ENCODE measurements at regions not wholly inside any gene's neighbourhood (a gene's known extent, or its start where the extent isn't known, plus 50 kb on each side); places are given as distances from the start of the nearest gene placed in this dataset.

DNA sequence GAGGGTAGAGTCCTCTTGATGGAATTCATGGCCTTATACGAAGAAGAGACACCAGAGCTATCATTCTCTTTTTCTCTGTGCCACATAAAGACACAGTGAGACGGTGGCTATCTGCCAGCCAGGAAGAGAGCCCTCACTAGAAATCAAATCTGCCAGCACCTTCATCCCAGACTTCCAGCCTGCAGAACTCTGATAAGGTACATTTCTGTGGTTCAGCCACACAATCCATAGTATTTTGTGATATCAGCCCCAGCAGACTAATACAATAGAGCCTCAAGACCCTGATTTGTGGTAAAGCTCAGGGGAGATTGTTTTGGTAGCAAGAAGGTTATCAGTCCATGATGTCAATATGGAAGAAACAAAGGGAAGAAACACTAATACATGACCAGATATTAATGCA is 1213.2 kb downstream of the NLGN4X start:
- DNase-seq (ENCODE audit: low spot score) = no peak
- Histone ChIP-seq H3K9ac (ENCODE audit: low read depth in 1 of 2, low read length in 2 of 2) (no peak overlapping the region), H3K9me3 (ENCODE audit: control insufficient read depth in 4 of 4, low read length in 3 of 4) (no peaks in the 10 kb centered on the region), H3K27ac (ENCODE audit: low read depth in 1 of 2, low read length in 2 of 2) (no peak overlapping the region), H3K36me3 (ENCODE audit: control insufficient read depth in 4 of 4, insufficient read depth in 3 of 4, low read depth in 1 of 4, low read length in 3 of 4) (no peaks in the 10 kb centered on the region), H3K27me3 (ENCODE audit: control insufficient read depth in 4 of 4, insufficient read depth in 4 of 4, low read length in 3 of 4) (no peaks in the 10 kb centered on the region), H3K4me3 (ENCODE audit: low read depth in 1 of 3, low read length in 3 of 3) (no peak overlapping the region), H3K4me1 (ENCODE audit: control insufficient read depth in 4 of 4, insufficient read depth in 4 of 4, low read length in 3 of 4) (no peaks in the 10 kb centered on the region)
- TF ChIP-seq CTCF (IDR thresholded peaks at IDR 0.05; ENCODE audit: low read depth, low read length, missing input control) (no peak), YY1 (IDR thresholded peaks at IDR 0.05) (no peak), FOXA1 (IDR thresholded peaks at IDR 0.05) (no peak), NR2F2 (IDR thresholded peaks at IDR 0.05) (no peak), MAX (IDR thresholded peaks at IDR 0.05) (no peak), TAF1 (conservative IDR thresholded peaks at IDR 0.05) (no peak), RXRA (IDR thresholded peaks at IDR 0.05) (no peak), FOXA2 (IDR thresholded peaks at IDR 0.05) (no peak), HNF4G (IDR thresholded peaks at IDR 0.05) (no peak), HNF4A (conservative IDR thresholded peaks at IDR 0.05) (no peak), RAD21 (IDR thresholded peaks at IDR 0.05) (no peak), GABPA (IDR thresholded peaks at IDR 0.05 in 1 of 2, conservative IDR thresholded peaks at IDR 0.05 in 1 of 2) (no peak), JUND (IDR thresholded peaks at IDR 0.05) (no peak), SP1 (IDR thresholded peaks at IDR 0.05) (no peak), EGR1 (IDR thresholded peaks at IDR 0.05; ENCODE audit: low read depth in 2 of 2) (no peak)
- TF ChIP-seq, protein P1, sequence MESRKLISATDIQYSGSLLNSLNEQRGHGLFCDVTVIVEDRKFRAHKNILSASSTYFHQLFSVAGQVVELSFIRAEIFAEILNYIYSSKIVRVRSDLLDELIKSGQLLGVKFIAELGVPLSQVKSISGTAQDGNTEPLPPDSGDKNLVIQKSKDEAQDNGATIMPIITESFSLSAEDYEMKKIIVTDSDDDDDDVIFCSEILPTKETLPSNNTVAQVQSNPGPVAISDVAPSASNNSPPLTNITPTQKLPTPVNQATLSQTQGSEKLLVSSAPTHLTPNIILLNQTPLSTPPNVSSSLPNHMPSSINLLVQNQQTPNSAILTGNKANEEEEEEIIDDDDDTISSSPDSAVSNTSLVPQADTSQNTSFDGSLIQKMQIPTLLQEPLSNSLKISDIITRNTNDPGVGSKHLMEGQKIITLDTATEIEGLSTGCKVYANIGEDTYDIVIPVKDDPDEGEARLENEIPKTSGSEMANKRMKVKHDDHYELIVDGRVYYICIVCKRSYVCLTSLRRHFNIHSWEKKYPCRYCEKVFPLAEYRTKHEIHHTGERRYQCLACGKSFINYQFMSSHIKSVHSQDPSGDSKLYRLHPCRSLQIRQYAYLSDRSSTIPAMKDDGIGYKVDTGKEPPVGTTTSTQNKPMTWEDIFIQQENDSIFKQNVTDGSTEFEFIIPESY (IDR thresholded peaks at IDR 0.05) = no peak
- TF ChIP-seq, protein P2, sequence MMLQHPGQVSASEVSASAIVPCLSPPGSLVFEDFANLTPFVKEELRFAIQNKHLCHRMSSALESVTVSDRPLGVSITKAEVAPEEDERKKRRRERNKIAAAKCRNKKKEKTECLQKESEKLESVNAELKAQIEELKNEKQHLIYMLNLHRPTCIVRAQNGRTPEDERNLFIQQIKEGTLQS (IDR thresholded peaks at IDR 0.05) = no peak
- TF ChIP-seq, protein P3, sequence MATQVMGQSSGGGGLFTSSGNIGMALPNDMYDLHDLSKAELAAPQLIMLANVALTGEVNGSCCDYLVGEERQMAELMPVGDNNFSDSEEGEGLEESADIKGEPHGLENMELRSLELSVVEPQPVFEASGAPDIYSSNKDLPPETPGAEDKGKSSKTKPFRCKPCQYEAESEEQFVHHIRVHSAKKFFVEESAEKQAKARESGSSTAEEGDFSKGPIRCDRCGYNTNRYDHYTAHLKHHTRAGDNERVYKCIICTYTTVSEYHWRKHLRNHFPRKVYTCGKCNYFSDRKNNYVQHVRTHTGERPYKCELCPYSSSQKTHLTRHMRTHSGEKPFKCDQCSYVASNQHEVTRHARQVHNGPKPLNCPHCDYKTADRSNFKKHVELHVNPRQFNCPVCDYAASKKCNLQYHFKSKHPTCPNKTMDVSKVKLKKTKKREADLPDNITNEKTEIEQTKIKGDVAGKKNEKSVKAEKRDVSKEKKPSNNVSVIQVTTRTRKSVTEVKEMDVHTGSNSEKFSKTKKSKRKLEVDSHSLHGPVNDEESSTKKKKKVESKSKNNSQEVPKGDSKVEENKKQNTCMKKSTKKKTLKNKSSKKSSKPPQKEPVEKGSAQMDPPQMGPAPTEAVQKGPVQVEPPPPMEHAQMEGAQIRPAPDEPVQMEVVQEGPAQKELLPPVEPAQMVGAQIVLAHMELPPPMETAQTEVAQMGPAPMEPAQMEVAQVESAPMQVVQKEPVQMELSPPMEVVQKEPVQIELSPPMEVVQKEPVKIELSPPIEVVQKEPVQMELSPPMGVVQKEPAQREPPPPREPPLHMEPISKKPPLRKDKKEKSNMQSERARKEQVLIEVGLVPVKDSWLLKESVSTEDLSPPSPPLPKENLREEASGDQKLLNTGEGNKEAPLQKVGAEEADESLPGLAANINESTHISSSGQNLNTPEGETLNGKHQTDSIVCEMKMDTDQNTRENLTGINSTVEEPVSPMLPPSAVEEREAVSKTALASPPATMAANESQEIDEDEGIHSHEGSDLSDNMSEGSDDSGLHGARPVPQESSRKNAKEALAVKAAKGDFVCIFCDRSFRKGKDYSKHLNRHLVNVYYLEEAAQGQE (IDR thresholded peaks at IDR 0.05) = no peak
- 74% methylated on average over 2 of the region's 2 CpGs for WGBS

All from liver (tissue), 8 donors.